Thyroid gland (tissue), 4 donors: ENCODE measurements at regions not wholly inside any gene's neighbourhood (a gene's known extent, or its start where the extent isn't known, plus 50 kb on each side); places are given as distances from the start of the nearest gene placed in this dataset.

Experiments used
- POLR2A ChIP-seq, 2 donors: fragments of 450-650 bp; IDR thresholded peaks; one replicate each; pipeline ENCODE4 v1.6.1; 2017; ENCODE audit warnings: antibody characterized with exemption in 2 of 2, mild to moderate bottlenecking in 2 of 2, moderate library complexity in 1 of 2
- TF ChIP-seq, protein P1 (sequence below), 6 experiments: fragments of 200-600 bp in 3 of 6; fragments of 450-650 bp in 3 of 6; sonication (generic) in 3 of 6; IDR thresholded peaks; one replicate each; pipeline ENCODE4 v1.5.1; 2016 to 2019; ENCODE audit warnings: antibody characterized with exemption in 6 of 6, mild to moderate bottlenecking in 2 of 6, inconsistent platforms in 1 of 6, moderate library complexity in 1 of 6

DNA sequence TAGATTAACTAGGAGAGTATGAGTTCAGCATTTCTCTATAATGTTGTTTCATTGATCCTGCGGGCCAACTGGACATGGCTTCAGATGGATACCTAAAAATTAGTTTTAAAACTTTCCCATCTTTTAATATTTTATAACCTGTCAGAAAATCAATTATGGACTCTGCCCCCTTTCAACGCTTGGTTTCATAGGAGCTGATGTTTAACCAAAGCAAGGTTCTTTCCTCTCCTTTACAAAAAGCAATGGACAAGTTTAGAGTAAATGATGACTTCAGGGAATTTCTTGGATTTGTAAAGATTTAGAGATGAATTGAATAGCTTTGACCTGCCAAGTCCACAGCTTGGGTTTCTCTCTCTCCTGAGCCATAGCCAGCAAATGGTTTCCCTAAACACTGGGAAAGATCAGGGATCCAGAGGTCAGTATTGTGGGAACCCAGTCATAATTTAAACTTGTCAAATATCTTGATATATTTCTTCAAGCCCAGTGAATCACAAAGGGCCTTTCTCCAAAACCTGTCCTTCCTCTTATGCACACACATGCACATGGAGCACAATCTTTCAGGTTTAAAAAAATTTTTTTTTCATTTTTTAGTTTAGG lies 177.1 kb downstream of the EVX1 start:
- TF ChIP-seq, protein P1, sequence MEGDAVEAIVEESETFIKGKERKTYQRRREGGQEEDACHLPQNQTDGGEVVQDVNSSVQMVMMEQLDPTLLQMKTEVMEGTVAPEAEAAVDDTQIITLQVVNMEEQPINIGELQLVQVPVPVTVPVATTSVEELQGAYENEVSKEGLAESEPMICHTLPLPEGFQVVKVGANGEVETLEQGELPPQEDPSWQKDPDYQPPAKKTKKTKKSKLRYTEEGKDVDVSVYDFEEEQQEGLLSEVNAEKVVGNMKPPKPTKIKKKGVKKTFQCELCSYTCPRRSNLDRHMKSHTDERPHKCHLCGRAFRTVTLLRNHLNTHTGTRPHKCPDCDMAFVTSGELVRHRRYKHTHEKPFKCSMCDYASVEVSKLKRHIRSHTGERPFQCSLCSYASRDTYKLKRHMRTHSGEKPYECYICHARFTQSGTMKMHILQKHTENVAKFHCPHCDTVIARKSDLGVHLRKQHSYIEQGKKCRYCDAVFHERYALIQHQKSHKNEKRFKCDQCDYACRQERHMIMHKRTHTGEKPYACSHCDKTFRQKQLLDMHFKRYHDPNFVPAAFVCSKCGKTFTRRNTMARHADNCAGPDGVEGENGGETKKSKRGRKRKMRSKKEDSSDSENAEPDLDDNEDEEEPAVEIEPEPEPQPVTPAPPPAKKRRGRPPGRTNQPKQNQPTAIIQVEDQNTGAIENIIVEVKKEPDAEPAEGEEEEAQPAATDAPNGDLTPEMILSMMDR (IDR thresholded peaks at IDR 0.05): no peak
- TF ChIP-seq POLR2A (IDR thresholded peaks at IDR 0.05): no peak
